ENCODE measurements at regions not wholly inside any gene's neighbourhood (a gene's known extent, or its start where the extent isn't known, plus 50 kb on each side); places are given as distances from the start of the nearest gene placed in this dataset.

DNA sequence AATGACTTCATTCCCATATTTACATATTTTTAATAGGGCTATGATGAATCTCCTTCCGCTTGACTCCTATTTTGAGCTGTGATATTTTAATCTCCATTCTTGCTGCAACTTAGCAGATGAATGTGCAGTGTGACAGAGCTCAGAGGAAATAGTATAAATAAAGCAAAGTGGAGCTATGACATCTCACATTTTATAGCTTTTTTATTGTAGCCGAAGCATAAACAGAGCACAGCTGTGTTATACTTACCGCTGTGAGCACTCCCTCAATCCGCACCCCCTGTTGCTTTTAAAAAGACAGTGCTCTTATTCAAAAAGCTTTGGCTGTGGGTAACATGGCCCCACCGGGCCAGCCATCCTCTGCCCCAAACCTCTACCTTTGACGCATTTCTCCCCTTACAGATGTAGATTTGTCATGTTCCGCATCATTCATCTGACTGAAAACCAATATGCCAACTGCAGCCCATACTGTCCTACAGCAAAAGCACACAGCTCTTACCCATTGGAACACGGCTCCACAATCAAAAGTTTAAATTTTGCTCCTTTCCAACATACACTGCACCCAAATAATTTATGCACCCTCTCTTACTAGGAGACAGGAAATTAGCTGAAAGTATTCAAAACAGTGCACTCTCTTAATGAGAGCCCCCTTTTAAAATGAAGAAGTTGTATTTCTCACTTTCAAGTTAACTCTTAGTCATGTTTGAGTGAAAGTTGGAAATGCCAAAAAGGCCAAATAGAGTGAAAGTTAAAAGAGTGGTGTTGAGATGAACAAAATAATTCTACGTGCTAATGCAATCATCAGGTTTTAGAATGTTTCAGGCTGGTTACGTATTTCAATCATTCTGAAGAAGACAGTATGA is 429.3 kb upstream of the SOX5 start:
- RAD21 ChIA-PET (ENCODE audit: low non-redundant PET in 1 of 2, low total read pairs in 2 of 2, uncharacterized antibody in 2 of 2, unreplicated experiment in 2 of 2), result no interaction called here
- H3K4me2 ChIP-seq (ENCODE audit: low read length), result no peak overlapping the region
- no peak for ATAC-seq
- POLR2A ChIA-PET, result no interaction called here
- no peak overlapping the region for H3K4me3 ChIP-seq (replicated peaks in 1 of 2; ENCODE audit: low read depth in 1 of 2, low read length in 2 of 2)
- no peak for DNase-seq (ENCODE audit: low read depth, low spot score)
- TF ChIP-seq, protein P1, sequence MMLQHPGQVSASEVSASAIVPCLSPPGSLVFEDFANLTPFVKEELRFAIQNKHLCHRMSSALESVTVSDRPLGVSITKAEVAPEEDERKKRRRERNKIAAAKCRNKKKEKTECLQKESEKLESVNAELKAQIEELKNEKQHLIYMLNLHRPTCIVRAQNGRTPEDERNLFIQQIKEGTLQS (IDR thresholded peaks at IDR 0.05), result no peak
- TF ChIP-seq JUND (IDR thresholded peaks at IDR 0.05), result no peak
- TF ChIP-seq, protein P2, sequence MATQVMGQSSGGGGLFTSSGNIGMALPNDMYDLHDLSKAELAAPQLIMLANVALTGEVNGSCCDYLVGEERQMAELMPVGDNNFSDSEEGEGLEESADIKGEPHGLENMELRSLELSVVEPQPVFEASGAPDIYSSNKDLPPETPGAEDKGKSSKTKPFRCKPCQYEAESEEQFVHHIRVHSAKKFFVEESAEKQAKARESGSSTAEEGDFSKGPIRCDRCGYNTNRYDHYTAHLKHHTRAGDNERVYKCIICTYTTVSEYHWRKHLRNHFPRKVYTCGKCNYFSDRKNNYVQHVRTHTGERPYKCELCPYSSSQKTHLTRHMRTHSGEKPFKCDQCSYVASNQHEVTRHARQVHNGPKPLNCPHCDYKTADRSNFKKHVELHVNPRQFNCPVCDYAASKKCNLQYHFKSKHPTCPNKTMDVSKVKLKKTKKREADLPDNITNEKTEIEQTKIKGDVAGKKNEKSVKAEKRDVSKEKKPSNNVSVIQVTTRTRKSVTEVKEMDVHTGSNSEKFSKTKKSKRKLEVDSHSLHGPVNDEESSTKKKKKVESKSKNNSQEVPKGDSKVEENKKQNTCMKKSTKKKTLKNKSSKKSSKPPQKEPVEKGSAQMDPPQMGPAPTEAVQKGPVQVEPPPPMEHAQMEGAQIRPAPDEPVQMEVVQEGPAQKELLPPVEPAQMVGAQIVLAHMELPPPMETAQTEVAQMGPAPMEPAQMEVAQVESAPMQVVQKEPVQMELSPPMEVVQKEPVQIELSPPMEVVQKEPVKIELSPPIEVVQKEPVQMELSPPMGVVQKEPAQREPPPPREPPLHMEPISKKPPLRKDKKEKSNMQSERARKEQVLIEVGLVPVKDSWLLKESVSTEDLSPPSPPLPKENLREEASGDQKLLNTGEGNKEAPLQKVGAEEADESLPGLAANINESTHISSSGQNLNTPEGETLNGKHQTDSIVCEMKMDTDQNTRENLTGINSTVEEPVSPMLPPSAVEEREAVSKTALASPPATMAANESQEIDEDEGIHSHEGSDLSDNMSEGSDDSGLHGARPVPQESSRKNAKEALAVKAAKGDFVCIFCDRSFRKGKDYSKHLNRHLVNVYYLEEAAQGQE (IDR thresholded peaks at IDR 0.05; ENCODE audit: low read depth), result no peak
- TF ChIP-seq SRF (IDR thresholded peaks at IDR 0.05; ENCODE audit: low read depth), result no peak
- TF ChIP-seq, protein P3, sequence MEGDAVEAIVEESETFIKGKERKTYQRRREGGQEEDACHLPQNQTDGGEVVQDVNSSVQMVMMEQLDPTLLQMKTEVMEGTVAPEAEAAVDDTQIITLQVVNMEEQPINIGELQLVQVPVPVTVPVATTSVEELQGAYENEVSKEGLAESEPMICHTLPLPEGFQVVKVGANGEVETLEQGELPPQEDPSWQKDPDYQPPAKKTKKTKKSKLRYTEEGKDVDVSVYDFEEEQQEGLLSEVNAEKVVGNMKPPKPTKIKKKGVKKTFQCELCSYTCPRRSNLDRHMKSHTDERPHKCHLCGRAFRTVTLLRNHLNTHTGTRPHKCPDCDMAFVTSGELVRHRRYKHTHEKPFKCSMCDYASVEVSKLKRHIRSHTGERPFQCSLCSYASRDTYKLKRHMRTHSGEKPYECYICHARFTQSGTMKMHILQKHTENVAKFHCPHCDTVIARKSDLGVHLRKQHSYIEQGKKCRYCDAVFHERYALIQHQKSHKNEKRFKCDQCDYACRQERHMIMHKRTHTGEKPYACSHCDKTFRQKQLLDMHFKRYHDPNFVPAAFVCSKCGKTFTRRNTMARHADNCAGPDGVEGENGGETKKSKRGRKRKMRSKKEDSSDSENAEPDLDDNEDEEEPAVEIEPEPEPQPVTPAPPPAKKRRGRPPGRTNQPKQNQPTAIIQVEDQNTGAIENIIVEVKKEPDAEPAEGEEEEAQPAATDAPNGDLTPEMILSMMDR (IDR thresholded peaks at IDR 0.05 in 2 of 3, conservative IDR thresholded peaks at IDR 0.05 in 1 of 3; ENCODE audit: borderline replicate concordance in 1 of 3, insufficient read depth in 1 of 3, low read depth in 2 of 3, low read length in 2 of 3), result no peak
- no peak for TF ChIP-seq SP1 (IDR thresholded peaks at IDR 0.05; ENCODE audit: low read depth)
- TF ChIP-seq YY1 (IDR thresholded peaks at IDR 0.05; ENCODE audit: extremely low read depth, insufficient replicate concordance, low read depth, low read length), result no peak
- no peak for TF ChIP-seq EZH2 (IDR thresholded peaks at IDR 0.05)
- TF ChIP-seq, protein P4, sequence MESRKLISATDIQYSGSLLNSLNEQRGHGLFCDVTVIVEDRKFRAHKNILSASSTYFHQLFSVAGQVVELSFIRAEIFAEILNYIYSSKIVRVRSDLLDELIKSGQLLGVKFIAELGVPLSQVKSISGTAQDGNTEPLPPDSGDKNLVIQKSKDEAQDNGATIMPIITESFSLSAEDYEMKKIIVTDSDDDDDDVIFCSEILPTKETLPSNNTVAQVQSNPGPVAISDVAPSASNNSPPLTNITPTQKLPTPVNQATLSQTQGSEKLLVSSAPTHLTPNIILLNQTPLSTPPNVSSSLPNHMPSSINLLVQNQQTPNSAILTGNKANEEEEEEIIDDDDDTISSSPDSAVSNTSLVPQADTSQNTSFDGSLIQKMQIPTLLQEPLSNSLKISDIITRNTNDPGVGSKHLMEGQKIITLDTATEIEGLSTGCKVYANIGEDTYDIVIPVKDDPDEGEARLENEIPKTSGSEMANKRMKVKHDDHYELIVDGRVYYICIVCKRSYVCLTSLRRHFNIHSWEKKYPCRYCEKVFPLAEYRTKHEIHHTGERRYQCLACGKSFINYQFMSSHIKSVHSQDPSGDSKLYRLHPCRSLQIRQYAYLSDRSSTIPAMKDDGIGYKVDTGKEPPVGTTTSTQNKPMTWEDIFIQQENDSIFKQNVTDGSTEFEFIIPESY (IDR thresholded peaks at IDR 0.05; ENCODE audit: extremely low read depth, insufficient replicate concordance, low read length), result no peak
- no peak for TF ChIP-seq CEBPB (IDR thresholded peaks at IDR 0.05; ENCODE audit: low read depth)
- no peak for TF ChIP-seq FOSL1 (IDR thresholded peaks at IDR 0.05; ENCODE audit: low read depth)
- no peak for TF ChIP-seq POLR2AphosphoS5 (IDR thresholded peaks at IDR 0.05; ENCODE audit: low read depth, low read length)
- TF ChIP-seq RAD21 (IDR thresholded peaks at IDR 0.05; ENCODE audit: low read depth), result no peak
- no peak for TF ChIP-seq CBX3 (IDR thresholded peaks at IDR 0.05; ENCODE audit: low read depth)
- no peak overlapping the region for H3K9ac ChIP-seq (ENCODE audit: low read length)
- H3K27ac ChIP-seq (ENCODE audit: low read depth, low read length), result no peak overlapping the region
- H3K9me2 ChIP-seq (ENCODE audit: insufficient read depth), result no peaks in the 10 kb centered on the region
- H3K27me3 ChIP-seq (ENCODE audit: insufficient read depth, low read length), result no peaks in the 10 kb centered on the region
- no peaks in the 10 kb centered on the region for H3K36me3 ChIP-seq (ENCODE audit: control insufficient read depth in 1 of 2, insufficient read depth in 2 of 2, low read length in 2 of 2)
- H4K20me1 ChIP-seq (ENCODE audit: insufficient read depth), result no peaks in the 10 kb centered on the region
- H3K4me1 ChIP-seq (ENCODE audit: control insufficient read depth in 1 of 2, insufficient read depth in 2 of 2, low read length in 2 of 2), result no peaks in the 10 kb centered on the region
- H3K79me2 ChIP-seq (ENCODE audit: insufficient read depth, low read length), result no peaks in the 10 kb centered on the region
- H2AFZ ChIP-seq (ENCODE audit: low read depth, low read length, poor library complexity, severe bottlenecking), result no peak overlapping the region
- H3K9me3 ChIP-seq (ENCODE audit: control insufficient read depth in 1 of 2, insufficient read depth in 1 of 2, low read depth in 1 of 2, low read length in 2 of 2), result peaks cover 4 to 40% of the 10 kb centered on the region in 2 experiments; a peak in 2 of 4 replicates
- intact Hi-C loops (cut with micrococcal nuclease), result no loop called here
- CTCF ChIA-PET, result no interaction called here
- BruUV-seq (replicated peaks), result no TSS peak

All from HCT116 (cell line).